Esophagus (tissue), 2 donors: ENCODE measurements at regions not wholly inside any gene's neighbourhood (a gene's known extent, or its start where the extent isn't known, plus 50 kb on each side); places are given as distances from the start of the nearest gene placed in this dataset.

Source experiments
- H3K27ac ChIP-seq, 2 donors: one replicate each; pipeline ENCODE4 v1.5.1; 2013; ENCODE audit warnings: low read depth in 2 of 2, mild to moderate bottlenecking in 2 of 2, inconsistent platforms in 1 of 2, low read length in 1 of 2, moderate library complexity in 1 of 2
- H3K27me3 ChIP-seq, 2 donors: one replicate each; pipeline ENCODE4 v1.6.1; 2013; ENCODE audit warnings: low read length in 2 of 2, control low read depth in 1 of 2, mild to moderate bottlenecking in 1 of 2; ENCODE audit not compliant: insufficient read depth in 2 of 2, control insufficient read depth in 1 of 2
- H3K36me3 ChIP-seq, 2 donors: one replicate each; pipeline ENCODE4 v1.6.1; 2013; ENCODE audit warnings: low read length in 1 of 2; ENCODE audit not compliant: control insufficient read depth in 2 of 2, insufficient read depth in 2 of 2
- H3K4me1 ChIP-seq, 2 donors: one replicate each; pipeline ENCODE4 v1.6.1; 2013; ENCODE audit warnings: low read length in 1 of 2; ENCODE audit not compliant: control insufficient read depth in 2 of 2, insufficient read depth in 2 of 2
- H3K4me3 ChIP-seq, 2 donors: one replicate each; pipeline ENCODE4 v1.5.1; 2013; ENCODE audit warnings: low read length in 2 of 2, mild to moderate bottlenecking in 2 of 2, low read depth in 1 of 2, moderate library complexity in 1 of 2
- H3K9me3 ChIP-seq, 2 donors: one replicate each; pipeline ENCODE4 v1.6.1; 2013; ENCODE audit warnings: mild to moderate bottlenecking in 2 of 2, low read depth in 1 of 2, low read length in 1 of 2, moderate library complexity in 1 of 2; ENCODE audit not compliant: control insufficient read depth in 2 of 2, insufficient read depth in 1 of 2
- WGBS, 2 donors: extraction: QIAGEN DNeasy Blood & Tissue Kit; methylation state at CpG; one replicate each; pipeline ENCODE4 v1.1.7; 2013; 5-methylcytosine and 5-hydroxymethylcytosine counted together
- donor health status: healthy with polysubstance abuse.
- donor health status: Bipolar disorder and iron deficiency.

- Histone ChIP-seq H3K9me3 (no peaks in the 10 kb centered on the region), H3K36me3 (no peaks in the 10 kb centered on the region), H3K4me1 (peaks cover 0 to 2% of the 10 kb centered on the region in 2 donors), H3K4me3 (no peak overlapping the region), H3K27me3 (no peaks in the 10 kb centered on the region), H3K27ac (no peak overlapping the region)
- 76 to 77% methylated on average over 7 of the region's 7 CpGs for WGBS, 2 donors
Measured at GRCh38 chr1:218677026-218677425, 331.9 kb downstream of the TGFB2 start.

DNA sequence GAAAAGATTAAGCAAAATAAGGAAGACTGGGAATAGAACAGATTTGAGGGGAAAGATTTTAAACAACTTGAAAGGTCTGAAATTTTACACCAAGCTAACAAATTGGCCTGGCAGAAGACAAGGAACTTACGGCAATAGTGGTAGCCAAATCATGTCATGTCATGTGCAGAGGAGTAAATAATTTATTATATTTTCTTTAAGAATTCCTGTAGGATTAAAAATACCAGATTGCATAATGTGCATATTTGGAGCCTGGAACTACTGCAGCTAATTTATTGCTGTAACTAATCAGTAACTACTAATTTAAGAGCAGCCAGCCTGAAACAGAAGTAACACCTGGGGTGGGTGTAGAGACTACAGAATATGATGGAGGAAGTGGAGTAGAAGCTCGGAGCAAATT, 334.3 kb downstream of the TGFB2 start:
- Histone ChIP-seq H3K36me3 (no peaks in the 10 kb centered on the region), H3K27me3 (no peaks in the 10 kb centered on the region), H3K4me1 (peaks cover 0 to under 1% of the 10 kb centered on the region in 2 donors), H3K27ac (no peak overlapping the region), H3K9me3 (no peaks in the 10 kb centered on the region), H3K4me3 (no peak overlapping the region)
- WGBS, 2 donors = 45 to 56% methylated on average over 2 of the region's 2 CpGs

DNA sequence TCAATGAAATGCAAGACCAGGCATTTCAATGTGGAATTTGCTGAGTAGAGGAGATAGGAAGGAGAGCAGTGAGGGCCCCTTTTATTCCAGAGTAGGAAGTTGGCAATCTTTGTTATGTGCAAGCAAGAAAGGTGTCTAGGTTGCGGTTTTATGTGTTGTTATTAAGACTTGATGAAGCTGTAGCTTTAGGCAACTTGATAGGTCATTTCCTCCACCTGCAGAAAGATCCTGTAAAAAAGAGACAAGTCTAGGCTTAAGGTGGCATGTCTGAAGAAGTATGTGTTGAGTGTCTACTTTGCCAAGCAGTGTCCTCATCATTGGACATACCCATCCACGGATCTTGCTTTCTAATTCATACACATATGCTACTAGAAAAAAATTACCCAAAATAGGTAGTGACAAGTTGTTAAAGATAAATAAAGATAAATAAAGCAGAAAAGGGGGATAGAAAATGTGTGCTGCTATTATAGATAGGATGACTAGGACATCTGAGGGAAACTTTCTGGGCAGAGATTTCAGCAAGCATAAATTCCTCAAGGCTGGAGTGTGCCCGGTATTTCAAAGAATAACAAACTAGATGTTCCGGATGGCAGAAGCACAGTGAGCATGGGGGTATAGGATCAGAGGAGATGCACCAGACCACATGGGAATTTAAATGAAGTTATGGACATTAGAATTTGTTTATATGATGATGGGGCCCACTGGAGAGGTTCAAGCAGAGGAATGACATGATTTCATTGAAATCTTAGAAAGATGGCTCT, 335.0 kb downstream of the TGFB2 start:
- Histone ChIP-seq H3K27ac (no peak overlapping the region), H3K27me3 (no peaks in the 10 kb centered on the region), H3K4me3 (no peak overlapping the region), H3K4me1 (no peaks in the 10 kb centered on the region), H3K9me3 (no peaks in the 10 kb centered on the region), H3K36me3 (no peaks in the 10 kb centered on the region)
- 67 to 71% methylated on average over 4 of the region's 4 CpGs for WGBS, 2 donors

GRCh38 chr1:218683242-218683641, 338.1 kb downstream of the TGFB2 start:
- Histone ChIP-seq H3K36me3 (no peaks in the 10 kb centered on the region), H3K4me3 (no peak overlapping the region), H3K27ac (no peak overlapping the region), H3K9me3 (no peaks in the 10 kb centered on the region), H3K4me1 (no peaks in the 10 kb centered on the region), H3K27me3 (no peaks in the 10 kb centered on the region)
- WGBS, 2 donors = 55 to 73% methylated on average over 2 of the region's 2 CpGs

DNA sequence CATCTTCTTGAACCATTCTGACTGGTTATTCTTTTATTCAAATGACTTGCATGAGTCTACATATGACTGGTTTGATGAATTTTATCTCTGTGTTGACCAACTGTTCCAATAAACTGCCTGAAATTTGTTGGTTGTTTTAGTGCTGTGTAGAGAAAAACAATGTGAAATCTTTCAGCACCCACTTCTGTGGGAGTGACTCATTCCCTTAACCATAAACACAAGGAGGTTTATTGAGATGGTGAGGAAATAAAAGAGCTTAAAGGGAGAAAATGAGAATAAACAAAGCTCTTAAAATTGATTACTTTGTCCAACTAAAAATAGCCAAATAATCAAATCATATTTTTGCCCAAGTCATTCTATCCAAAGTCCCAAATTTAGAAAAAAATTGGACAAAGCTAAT, 341.1 kb downstream of the TGFB2 start:
- Histone ChIP-seq H3K4me1 (no peaks in the 10 kb centered on the region), H3K27ac (no peak overlapping the region), H3K36me3 (no peaks in the 10 kb centered on the region), H3K9me3 (peaks cover 0 to 2% of the 10 kb centered on the region in 2 donors), H3K27me3 (no peaks in the 10 kb centered on the region), H3K4me3 (no peak overlapping the region)

DNA sequence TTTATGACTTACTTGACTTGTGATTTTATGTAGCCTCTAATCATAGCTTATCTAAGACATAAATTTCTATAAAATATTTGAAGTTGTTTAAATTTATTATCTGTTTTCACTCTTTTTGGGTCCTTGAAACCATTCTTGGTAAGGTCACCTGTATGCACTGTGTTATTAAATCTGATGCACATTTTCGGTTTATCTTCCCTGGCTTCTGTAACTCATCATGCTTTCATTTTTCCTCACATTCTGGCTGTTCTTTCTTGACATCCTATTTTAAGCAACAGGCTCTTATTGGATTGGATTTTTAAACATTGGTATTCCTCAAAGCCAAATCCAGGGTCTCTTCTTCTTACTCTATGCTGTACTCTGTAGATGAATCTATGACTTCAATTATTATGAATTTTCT, 341.6 kb downstream of the TGFB2 start:
- Histone ChIP-seq H3K27ac (no peak overlapping the region), H3K4me1 (no peaks in the 10 kb centered on the region), H3K4me3 (no peak overlapping the region), H3K9me3 (peaks cover 0 to 2% of the 10 kb centered on the region in 2 donors), H3K27me3 (no peaks in the 10 kb centered on the region), H3K36me3 (no peaks in the 10 kb centered on the region)
- 67 to 74% methylated on average over 1 of the region's 1 CpG for WGBS, 2 donors

DNA sequence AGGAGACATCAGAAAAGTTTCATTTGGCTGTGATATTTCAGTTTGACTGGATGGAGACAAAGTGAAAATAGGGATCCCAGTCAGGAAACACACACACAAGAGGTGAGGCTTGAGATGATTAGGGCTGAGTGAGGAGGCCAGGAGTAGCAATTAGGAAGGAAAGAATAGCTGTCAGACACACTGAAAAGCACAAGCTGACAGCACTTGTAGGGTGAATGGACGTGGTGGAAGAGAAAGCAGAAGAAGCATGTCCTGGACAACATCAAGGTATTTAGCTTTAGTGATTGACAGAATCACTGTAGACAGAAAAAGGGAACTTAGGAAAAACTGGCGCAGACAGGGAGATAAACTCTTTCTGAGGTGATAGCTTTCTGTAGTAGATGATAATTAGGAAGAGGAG, 347.7 kb downstream of the TGFB2 start:
- H3K4me3 ChIP-seq = no peak overlapping the region
- no peaks in the 10 kb centered on the region for H3K27me3 ChIP-seq
- 75 to 80% methylated on average over 2 of the region's 2 CpGs for WGBS, 2 donors
- no peaks in the 10 kb centered on the region for H3K4me1 ChIP-seq
- H3K36me3 ChIP-seq = no peaks in the 10 kb centered on the region
- H3K27ac ChIP-seq = no peak overlapping the region
- peaks cover 0 to 2% of the 10 kb centered on the region in 2 donors for H3K9me3 ChIP-seq

- no peaks in the 10 kb centered on the region for H3K27me3 ChIP-seq
- H3K9me3 ChIP-seq = peaks cover 0 to 2% of the 10 kb centered on the region in 2 donors
- no peak overlapping the region for H3K27ac ChIP-seq
- no peaks in the 10 kb centered on the region for H3K36me3 ChIP-seq
- WGBS, 2 donors = 59 to 81% methylated on average over 2 of the region's 2 CpGs
- no peaks in the 10 kb centered on the region for H3K4me1 ChIP-seq
- no peak overlapping the region for H3K4me3 ChIP-seq
Measured at GRCh38 chr1:218693599-218693998, 348.5 kb downstream of the TGFB2 start.

DNA sequence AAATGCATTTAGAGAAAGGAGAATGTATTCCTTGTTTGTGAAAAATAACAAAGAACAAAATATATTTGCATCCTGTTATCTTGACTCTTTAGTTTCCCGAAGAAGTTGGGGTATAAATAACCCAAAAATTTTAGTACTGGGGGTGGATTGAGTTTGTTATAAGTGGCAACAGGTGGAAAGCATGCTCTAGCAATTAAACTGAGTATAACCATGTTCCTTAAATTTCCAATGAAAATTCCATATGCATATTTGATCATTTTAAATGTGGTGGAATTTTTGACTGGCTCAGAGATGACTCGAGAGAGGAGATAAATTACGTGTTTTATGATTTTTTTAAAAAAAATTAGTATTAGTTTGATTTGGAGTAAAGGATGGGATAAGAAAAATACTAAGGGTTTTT, 348.9 kb downstream of the TGFB2 start:
- Histone ChIP-seq H3K4me1 (no peaks in the 10 kb centered on the region), H3K4me3 (no peak overlapping the region), H3K36me3 (no peaks in the 10 kb centered on the region), H3K9me3 (peaks cover 0 to 2% of the 10 kb centered on the region in 2 donors), H3K27me3 (no peaks in the 10 kb centered on the region), H3K27ac (no peak overlapping the region)
- WGBS, 2 donors = 64 to 81% methylated on average over 3 of the region's 3 CpGs

GRCh38 chr1:218694636-218695035, 349.5 kb downstream of the TGFB2 start:
- no peaks in the 10 kb centered on the region for H3K36me3 ChIP-seq
- no peak overlapping the region for H3K4me3 ChIP-seq
- peaks cover 0 to 2% of the 10 kb centered on the region in 2 donors for H3K9me3 ChIP-seq
- H3K4me1 ChIP-seq = no peaks in the 10 kb centered on the region
- WGBS, 2 donors = 7 to 12% methylated on average over 1 of the region's 1 CpG
- no peaks in the 10 kb centered on the region for H3K27me3 ChIP-seq
- no peak overlapping the region for H3K27ac ChIP-seq
